Effector memory CD4-positive, alpha-beta T cell (primary cell): ENCODE measurements at regions not wholly inside any gene's neighbourhood (a gene's known extent, or its start where the extent isn't known, plus 50 kb on each side); places are given as distances from the start of the nearest gene placed in this dataset.
A peak's percentile ranks its signal among the peaks of the same experiment; 100 is the strongest.

ENCODE experiments used
- DNase-seq, 3 donors: peaks; one replicate each; pipeline ENCODE4 v3.0.0-alpha.2; 2020
- H3K27ac ChIP-seq: 2 replicates; pipeline ENCODE4 v1.7.0; 2013; ENCODE audit warnings: mild to moderate bottlenecking, low read length, moderate library complexity; ENCODE audit not compliant: insufficient read depth, poor library complexity, severe bottlenecking
- H3K27me3 ChIP-seq: replicated peaks from 2 replicates; pipeline ENCODE4 v1.7.0; 2013; ENCODE audit warnings: mild to moderate bottlenecking, low read length; ENCODE audit not compliant: insufficient read depth, control insufficient read depth, poor library complexity, severe bottlenecking
- H3K36me3 ChIP-seq: 2 replicates; pipeline ENCODE4 v1.7.0; 2013; ENCODE audit warnings: mild to moderate bottlenecking, low read length, moderate library complexity; ENCODE audit not compliant: control insufficient read depth, insufficient read depth
- H3K4me1 ChIP-seq: 2 replicates; pipeline ENCODE4 v1.7.0; 2013; ENCODE audit warnings: low read length, mild to moderate bottlenecking; ENCODE audit not compliant: control insufficient read depth, insufficient read depth, poor library complexity, severe bottlenecking
- H3K4me3 ChIP-seq: 2 replicates; pipeline ENCODE4 v1.7.0; 2013; ENCODE audit warnings: low read length, low read depth, mild to moderate bottlenecking; ENCODE audit not compliant: insufficient read depth, poor library complexity, severe bottlenecking
- H3K9me3 ChIP-seq: 2 replicates; pipeline ENCODE4 v1.7.0; 2013; ENCODE audit warnings: mild to moderate bottlenecking, low read length, moderate library complexity; ENCODE audit not compliant: control insufficient read depth

GRCh38 chr6:105785066-105785811 is 300.9 kb upstream of the PRDM1 start:
- H3K4me3 ChIP-seq, result no peak overlapping the region
- H3K4me1 ChIP-seq, result peaks cover 4% of the 10 kb centered on the region
- no peaks in the 10 kb centered on the region for H3K9me3 ChIP-seq
- DNase-seq, result no peak
- H3K36me3 ChIP-seq, result no peaks in the 10 kb centered on the region
- no peak overlapping the region for H3K27ac ChIP-seq
- H3K27me3 ChIP-seq, result peaks cover 3% of the 10 kb centered on the region

GRCh38 chr6:105784179-105784578 is 302.0 kb upstream of the PRDM1 start:
- Histone ChIP-seq H3K9me3 (no peaks in the 10 kb centered on the region), H3K27me3 (peaks cover 3% of the 10 kb centered on the region), H3K27ac (no peak overlapping the region), H3K4me1 (peaks cover 4% of the 10 kb centered on the region), H3K36me3 (no peaks in the 10 kb centered on the region), H3K4me3 (no peak overlapping the region)
- DNase-seq, result no peak

- no peaks in the 10 kb centered on the region for H3K36me3 ChIP-seq
Measured at GRCh38 chr6:105783333-105783935, 302.7 kb upstream of the PRDM1 start.

GRCh38 chr6:105781915-105782314 is 304.2 kb upstream of the PRDM1 start:
- no peak for DNase-seq
- H3K27ac ChIP-seq, result no peak overlapping the region

More at GRCh38 chr6:105783333-105783935, 302.7 kb upstream of the PRDM1 start:
- H3K27ac ChIP-seq, result no peak overlapping the region
- no peaks in the 10 kb centered on the region for H3K9me3 ChIP-seq
- peaks cover 3% of the 10 kb centered on the region for H3K27me3 ChIP-seq
- H3K4me3 ChIP-seq, result no peak overlapping the region
- H3K4me1 ChIP-seq, result peaks cover 4% of the 10 kb centered on the region
- no peak for DNase-seq

GRCh38 chr6:105781248-105781647 is 304.9 kb upstream of the PRDM1 start:
- no peaks in the 10 kb centered on the region for H3K9me3 ChIP-seq
- peaks cover 4% of the 10 kb centered on the region for H3K4me1 ChIP-seq
- DNase-seq, result no peak
- no peak overlapping the region for H3K4me3 ChIP-seq
- H3K36me3 ChIP-seq, result no peaks in the 10 kb centered on the region
- no peaks in the 10 kb centered on the region for H3K27me3 ChIP-seq
- H3K27ac ChIP-seq, result no peak overlapping the region

More at GRCh38 chr6:105781915-105782314, 304.2 kb upstream of the PRDM1 start:
- peak overlapping the region; percentile 15 for H3K4me3 ChIP-seq
- peaks cover 4% of the 10 kb centered on the region for H3K4me1 ChIP-seq
- no peaks in the 10 kb centered on the region for H3K36me3 ChIP-seq
- H3K9me3 ChIP-seq, result no peaks in the 10 kb centered on the region
- no peaks in the 10 kb centered on the region for H3K27me3 ChIP-seq

- Histone ChIP-seq H3K27ac (no peak overlapping the region), H3K36me3 (no peaks in the 10 kb centered on the region), H3K9me3 (no peaks in the 10 kb centered on the region), H3K4me1 (peaks cover 4% of the 10 kb centered on the region), H3K27me3 (no peaks in the 10 kb centered on the region), H3K4me3 (no peak overlapping the region)
- DNase-seq, result no peak
Measured at GRCh38 chr6:105780146-105780860, 305.8 kb upstream of the PRDM1 start.

GRCh38 chr6:105779110-105779509 is 307.0 kb upstream of the PRDM1 start:
- no peaks in the 10 kb centered on the region for H3K27me3 ChIP-seq
- peaks cover 4% of the 10 kb centered on the region for H3K4me1 ChIP-seq

GRCh38 chr6:105775095-105775494 is 311.0 kb upstream of the PRDM1 start:
- Histone ChIP-seq H3K36me3 (no peaks in the 10 kb centered on the region), H3K27me3 (no peaks in the 10 kb centered on the region), H3K4me3 (no peak overlapping the region), H3K9me3 (no peaks in the 10 kb centered on the region), H3K4me1 (no peaks in the 10 kb centered on the region), H3K27ac (no peak overlapping the region)
- no peak for DNase-seq

More at GRCh38 chr6:105779110-105779509, 307.0 kb upstream of the PRDM1 start:
- Histone ChIP-seq H3K27ac (no peak overlapping the region), H3K4me3 (no peak overlapping the region), H3K9me3 (no peaks in the 10 kb centered on the region), H3K36me3 (no peaks in the 10 kb centered on the region)
- DNase-seq, result no peak

- Histone ChIP-seq H3K4me1 (no peaks in the 10 kb centered on the region), H3K9me3 (no peaks in the 10 kb centered on the region), H3K4me3 (no peak overlapping the region), H3K27me3 (no peaks in the 10 kb centered on the region), H3K36me3 (no peaks in the 10 kb centered on the region), H3K27ac (no peak overlapping the region)
- DNase-seq, result no peak
Measured at GRCh38 chr6:105774247-105774646, 311.9 kb upstream of the PRDM1 start.
